HepG2 (cell line): ENCODE measurements at regions not wholly inside any gene's neighbourhood (a gene's known extent, or its start where the extent isn't known, plus 50 kb on each side); places are given as distances from the start of the nearest gene placed in this dataset.

Source experiments
- FOXK2 ChIP-seq: fragments of 450-650 bp; IDR thresholded peaks from 2 replicates; pipeline ENCODE4 v1.6.1; 2016
- HCFC1 ChIP-seq: fragments of 150-350 bp; IDR thresholded peaks from 2 replicates; pipeline ENCODE4 v1.6.1; 2014; ENCODE audit warnings: low read depth, low read length
- HNRNPUL1 ChIP-seq: fragments of 200-400 bp; formaldehyde crosslinking; IDR thresholded peaks from 2 replicates; pipeline ENCODE4 v1.6.1; 2017; ENCODE audit warnings: low read depth, mild to moderate bottlenecking, low read length, moderate library complexity
- HOXA9 ChIP-seq: sonication (generic); formaldehyde crosslinking; IDR thresholded peaks from 2 replicates; pipeline ENCODE4 v1.8.1; 2022; ENCODE audit warnings: missing genetic modification reagents, mild to moderate bottlenecking, moderate library complexity, borderline replicate concordance
- MTA1 ChIP-seq: sonication (generic); formaldehyde crosslinking; IDR thresholded peaks from 2 replicates; pipeline ENCODE4 v1.4.0; 2020; ENCODE audit warnings: missing genetic modification reagents, mild to moderate bottlenecking, borderline replicate concordance
- MXI1 ChIP-seq: IDR thresholded peaks from 3 replicates; pipeline ENCODE4 v1.6.1; 2012; ENCODE audit warnings: low read depth, low read length, inconsistent platforms, borderline replicate concordance
- POLR2AphosphoS5 ChIP-seq: IDR thresholded peaks from 2 replicates; pipeline ENCODE4 v1.6.1; 2012; ENCODE audit warnings: low read depth, low read length
- RAD21 ChIP-seq: fragments of 450-650 bp; formaldehyde crosslinking; IDR thresholded peaks from 2 replicates; pipeline ENCODE4 v1.5.0; 2020; ENCODE audit warnings: mild to moderate bottlenecking
- RBM39 ChIP-seq: fragments of 200-400 bp; formaldehyde crosslinking; IDR thresholded peaks from one replicate; pipeline ENCODE4 v1.6.1; 2018; ENCODE audit warnings: antibody characterized with exemption, mild to moderate bottlenecking, low read depth, low read length; ENCODE audit not compliant: poor library complexity, severe bottlenecking
- REXO4 ChIP-seq: sonication (generic); formaldehyde crosslinking; IDR thresholded peaks from 2 replicates; pipeline ENCODE4 v1.8.0; 2022; ENCODE audit warnings: missing genetic modification reagents, mild to moderate bottlenecking, borderline replicate concordance
- SALL1 ChIP-seq: sonication (generic); formaldehyde crosslinking; IDR thresholded peaks from 2 replicates; pipeline ENCODE4 v1.8.0; 2022; ENCODE audit warnings: mild to moderate bottlenecking, missing genetic modification reagents
- ZBTB20 ChIP-seq: sonication (generic); formaldehyde crosslinking; IDR thresholded peaks from 2 replicates; pipeline ENCODE4 v1.8.1; 2023; ENCODE audit warnings: missing genetic modification reagents, low read depth, mild to moderate bottlenecking, borderline replicate concordance
- ZBTB21 ChIP-seq: sonication (generic); formaldehyde crosslinking; IDR thresholded peaks from 2 replicates; pipeline ENCODE4 v1.4.0; 2020; ENCODE audit warnings: missing genetic modification reagents
- ZFP36 ChIP-seq: fragments of 150-350 bp; IDR thresholded peaks from 2 replicates; pipeline ENCODE4 v1.6.1; 2018; ENCODE audit warnings: borderline replicate concordance, low read length, low read depth; ENCODE audit not compliant: partially characterized antibody
- ZNF34 ChIP-seq: sonication (generic); formaldehyde crosslinking; IDR thresholded peaks from 2 replicates; pipeline ENCODE4 v1.4.0; 2020; ENCODE audit warnings: mild to moderate bottlenecking, missing genetic modification reagents, borderline replicate concordance
- ZNF501 ChIP-seq: sonication (generic); formaldehyde crosslinking; IDR thresholded peaks from 2 replicates; pipeline ENCODE4 v1.5.1; 2020; ENCODE audit warnings: mild to moderate bottlenecking, moderate library complexity, missing genetic modification reagents
- ZSCAN12 ChIP-seq: sonication (generic); formaldehyde crosslinking; IDR thresholded peaks from 2 replicates; pipeline ENCODE4 v1.9.0; 2021; ENCODE audit warnings: mild to moderate bottlenecking, missing genetic modification reagents
- TF ChIP-seq, protein P1 (sequence below): sonication (generic); formaldehyde crosslinking; IDR thresholded peaks from 2 replicates; pipeline ENCODE4 v1.4.0; 2020; ENCODE audit warnings: missing genetic modification reagents
- TF ChIP-seq, protein P2 (sequence below): sonication (generic); formaldehyde crosslinking; IDR thresholded peaks from 2 replicates; pipeline ENCODE4 v1.5.1; 2020; ENCODE audit warnings: mild to moderate bottlenecking, missing genetic modification reagents
- TF ChIP-seq, protein P3 (sequence below): sonication (generic); formaldehyde crosslinking; IDR thresholded peaks from 2 replicates; pipeline ENCODE4 v1.4.0; 2020; ENCODE audit warnings: missing genetic modification reagents
- TF ChIP-seq, protein P4 (sequence below): sonication (generic); formaldehyde crosslinking; IDR thresholded peaks from 2 replicates; pipeline ENCODE4 v1.5.1; 2020; ENCODE audit warnings: mild to moderate bottlenecking, missing genetic modification reagents, borderline replicate concordance
- TF ChIP-seq, protein P5 (sequence below): sonication (generic); IDR thresholded peaks from 2 replicates; pipeline ENCODE4 v1.6.1; 2016; ENCODE audit warnings: low read depth, borderline replicate concordance

DNA sequence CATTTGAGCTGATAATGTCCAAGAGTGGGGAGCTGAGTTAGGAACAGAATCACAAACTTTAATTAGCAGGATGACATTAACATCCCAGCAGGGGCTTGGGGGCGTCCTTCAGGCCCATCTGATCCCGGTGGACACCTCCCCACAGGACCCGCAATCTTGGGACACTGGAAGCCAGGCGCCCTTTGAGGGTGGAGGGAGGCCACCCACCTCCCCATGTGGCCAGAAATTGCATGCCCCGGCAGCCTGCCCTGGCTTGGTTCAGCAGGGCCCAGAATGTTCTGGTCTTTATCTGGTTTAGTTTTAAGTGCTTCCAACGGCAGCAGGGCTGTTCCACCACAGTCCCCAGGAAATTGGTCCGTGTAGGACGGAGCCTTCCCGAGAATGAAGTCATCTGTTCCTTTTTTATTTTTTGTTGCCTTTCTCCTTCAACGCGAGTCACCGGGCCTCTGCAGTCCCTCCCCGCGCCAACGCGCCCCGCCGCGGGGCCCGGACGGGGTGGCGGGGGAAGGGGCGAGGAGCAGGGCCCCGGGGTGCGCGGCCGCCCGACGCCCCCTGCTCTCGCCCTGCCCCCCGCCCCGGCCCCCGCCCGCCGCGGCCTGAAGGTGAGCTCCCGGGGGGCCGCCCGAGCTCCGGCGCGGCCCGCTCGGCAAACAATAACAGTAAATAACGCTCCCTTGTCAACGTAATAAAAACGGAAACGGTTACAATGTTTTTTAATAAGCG, 207.9 kb downstream of the C9orf50 start (continued):
- TF ChIP-seq MXI1 (no peak), POLR2AphosphoS5 (no peak), ZFP36 (no peak), HNRNPUL1 (no peak), REXO4 (no peak), ZNF501 (CRISPR knock-in tag) (0 out of 2 replicates have a peak, but pooled peaks have one; percentile 27), FOXK2 (no peak), RAD21 (no peak), MTA1 (CRISPR knock-in tag) (0 out of 2 replicates have a peak, but pooled peaks have one; percentile 15), ZBTB21 (CRISPR knock-in tag) (no peak), ZBTB20 (CRISPR knock-in tag) (no peak), ZSCAN12 (no peak), HOXA9 (0 out of 2 replicates have a peak, but pooled peaks have one; percentile 27), RBM39 (no peak), SALL1 (CRISPR knock-in tag) (0 out of 2 replicates have a peak, but pooled peaks have one; percentile 3), HCFC1 (no peak), ZNF34 (CRISPR knock-in tag) (0 out of 2 replicates have a peak, but pooled peaks have one; percentile 36)
- TF ChIP-seq, protein P1, sequence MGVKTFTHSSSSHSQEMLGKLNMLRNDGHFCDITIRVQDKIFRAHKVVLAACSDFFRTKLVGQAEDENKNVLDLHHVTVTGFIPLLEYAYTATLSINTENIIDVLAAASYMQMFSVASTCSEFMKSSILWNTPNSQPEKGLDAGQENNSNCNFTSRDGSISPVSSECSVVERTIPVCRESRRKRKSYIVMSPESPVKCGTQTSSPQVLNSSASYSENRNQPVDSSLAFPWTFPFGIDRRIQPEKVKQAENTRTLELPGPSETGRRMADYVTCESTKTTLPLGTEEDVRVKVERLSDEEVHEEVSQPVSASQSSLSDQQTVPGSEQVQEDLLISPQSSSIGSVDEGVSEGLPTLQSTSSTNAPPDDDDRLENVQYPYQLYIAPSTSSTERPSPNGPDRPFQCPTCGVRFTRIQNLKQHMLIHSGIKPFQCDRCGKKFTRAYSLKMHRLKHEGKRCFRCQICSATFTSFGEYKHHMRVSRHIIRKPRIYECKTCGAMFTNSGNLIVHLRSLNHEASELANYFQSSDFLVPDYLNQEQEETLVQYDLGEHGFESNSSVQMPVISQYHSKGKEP = no peak
- TF ChIP-seq, protein P2, sequence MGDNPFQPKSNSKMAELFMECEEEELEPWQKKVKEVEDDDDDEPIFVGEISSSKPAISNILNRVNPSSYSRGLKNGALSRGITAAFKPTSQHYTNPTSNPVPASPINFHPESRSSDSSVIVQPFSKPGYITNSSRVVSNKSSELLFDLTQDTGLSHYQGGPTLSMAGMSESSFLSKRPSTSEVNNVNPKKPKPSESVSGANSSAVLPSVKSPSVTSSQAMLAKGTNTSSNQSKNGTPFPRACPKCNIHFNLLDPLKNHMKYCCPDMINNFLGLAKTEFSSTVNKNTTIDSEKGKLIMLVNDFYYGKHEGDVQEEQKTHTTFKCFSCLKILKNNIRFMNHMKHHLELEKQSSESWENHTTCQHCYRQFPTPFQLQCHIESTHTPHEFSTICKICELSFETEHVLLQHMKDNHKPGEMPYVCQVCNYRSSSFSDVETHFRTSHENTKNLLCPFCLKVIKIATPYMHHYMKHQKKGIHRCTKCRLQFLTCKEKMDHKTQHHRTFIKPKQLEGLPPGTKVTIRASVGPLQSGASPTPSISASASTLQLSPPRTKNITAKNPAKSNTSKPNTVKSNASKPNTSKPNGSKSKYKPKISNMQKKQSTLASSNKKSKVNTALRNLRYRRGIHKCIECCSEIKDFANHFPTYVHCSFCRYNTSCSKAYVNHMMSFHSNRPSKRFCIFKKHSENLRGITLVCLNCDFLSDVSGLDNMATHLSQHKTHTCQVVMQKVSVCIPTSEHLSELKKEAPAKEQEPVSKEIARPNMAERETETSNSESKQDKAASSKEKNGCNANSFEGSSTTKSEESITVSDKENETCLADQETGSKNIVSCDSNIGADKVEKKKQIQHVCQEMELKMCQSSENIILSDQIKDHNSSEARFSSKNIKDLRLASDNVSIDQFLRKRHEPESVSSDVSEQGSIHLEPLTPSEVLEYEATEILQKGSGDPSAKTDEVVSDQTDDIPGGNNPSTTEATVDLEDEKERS (CRISPR knock-in tag) = no peak
- TF ChIP-seq, protein P3, sequence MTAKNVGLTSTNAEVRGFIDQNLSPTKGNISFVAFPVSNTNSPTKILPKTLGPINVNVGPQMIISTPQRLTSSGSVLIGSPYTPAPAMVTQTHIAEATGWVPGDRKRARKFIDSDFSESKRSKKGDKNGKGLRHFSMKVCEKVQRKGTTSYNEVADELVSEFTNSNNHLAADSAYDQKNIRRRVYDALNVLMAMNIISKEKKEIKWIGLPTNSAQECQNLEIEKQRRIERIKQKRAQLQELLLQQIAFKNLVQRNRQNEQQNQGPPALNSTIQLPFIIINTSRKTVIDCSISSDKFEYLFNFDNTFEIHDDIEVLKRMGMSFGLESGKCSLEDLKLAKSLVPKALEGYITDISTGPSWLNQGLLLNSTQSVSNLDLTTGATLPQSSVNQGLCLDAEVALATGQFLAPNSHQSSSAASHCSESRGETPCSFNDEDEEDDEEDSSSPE = no peak
- TF ChIP-seq, protein P4, sequence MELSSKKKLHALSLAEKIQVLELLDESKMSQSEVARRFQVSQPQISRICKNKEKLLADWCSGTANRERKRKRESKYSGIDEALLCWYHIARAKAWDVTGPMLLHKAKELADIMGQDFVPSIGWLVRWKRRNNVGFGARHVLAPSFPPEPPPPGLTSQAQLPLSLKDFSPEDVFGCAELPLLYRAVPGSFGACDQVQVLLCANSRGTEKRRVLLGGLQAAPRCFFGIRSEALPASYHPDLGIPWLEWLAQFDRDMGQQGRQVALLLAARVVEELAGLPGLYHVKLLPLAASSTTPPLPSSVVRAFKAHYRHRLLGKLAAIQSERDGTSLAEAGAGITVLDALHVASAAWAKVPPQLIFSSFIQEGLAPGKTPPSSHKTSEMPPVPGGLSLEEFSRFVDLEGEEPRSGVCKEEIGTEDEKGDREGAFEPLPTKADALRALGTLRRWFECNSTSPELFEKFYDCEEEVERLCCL (CRISPR knock-in tag) = no peak
- TF ChIP-seq, protein P5, sequence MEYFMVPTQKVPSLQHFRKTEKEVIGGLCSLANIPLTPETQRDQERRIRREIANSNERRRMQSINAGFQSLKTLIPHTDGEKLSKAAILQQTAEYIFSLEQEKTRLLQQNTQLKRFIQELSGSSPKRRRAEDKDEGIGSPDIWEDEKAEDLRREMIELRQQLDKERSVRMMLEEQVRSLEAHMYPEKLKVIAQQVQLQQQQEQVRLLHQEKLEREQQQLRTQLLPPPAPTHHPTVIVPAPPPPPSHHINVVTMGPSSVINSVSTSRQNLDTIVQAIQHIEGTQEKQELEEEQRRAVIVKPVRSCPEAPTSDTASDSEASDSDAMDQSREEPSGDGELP = no peak
